ENCODE measurements at regions not wholly inside any gene's neighbourhood (a gene's known extent, or its start where the extent isn't known, plus 50 kb on each side); places are given as distances from the start of the nearest gene placed in this dataset.
"Not testable (repeated sequence)": the region's sequence is repeated elsewhere in the genome, so short reads cannot be mapped to it uniquely, and the experiment has no call there.

DNA sequence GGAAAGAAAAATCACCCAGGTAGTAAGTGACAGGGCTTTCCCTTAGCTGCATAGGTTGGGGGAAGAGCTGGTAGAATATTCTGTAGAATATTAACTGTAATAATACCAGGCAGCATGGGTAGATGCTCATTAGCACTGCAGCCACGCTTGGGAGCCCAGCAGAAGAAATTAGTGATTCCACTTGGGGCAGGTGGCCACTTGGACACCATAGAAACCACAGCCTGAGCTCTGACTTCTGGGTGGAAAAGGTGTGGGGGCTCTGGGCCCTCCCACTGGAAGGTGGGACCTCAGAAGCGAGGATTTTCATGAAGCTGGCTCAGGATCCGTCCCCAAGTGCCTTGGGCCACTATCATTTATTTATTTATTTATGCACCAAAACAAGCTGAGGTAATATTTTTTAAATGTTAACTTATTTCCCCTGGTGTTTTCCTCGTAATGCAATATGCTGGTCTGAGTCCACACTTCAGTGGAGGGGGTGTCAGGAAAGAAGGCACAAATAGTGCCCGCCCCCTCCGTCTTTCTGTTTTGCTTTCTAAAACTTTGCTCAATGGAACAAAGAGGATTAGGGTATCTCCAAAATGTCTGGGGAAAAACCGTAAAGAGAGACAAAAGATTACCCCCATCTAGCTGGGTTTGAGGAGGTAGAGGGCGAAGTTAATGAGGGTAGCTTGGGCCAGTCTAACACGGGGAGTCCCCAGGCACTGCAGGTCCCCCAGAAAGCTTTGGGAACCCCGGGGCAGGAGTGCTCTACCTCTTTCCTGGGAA, 75.2 kb upstream of the GADD45A start:
- H3K4me3 ChIP-seq (ENCODE audit: low read length): no peak overlapping the region
- no peak for DNase-seq (ENCODE audit: low read depth)
- TF ChIP-seq, protein P1, sequence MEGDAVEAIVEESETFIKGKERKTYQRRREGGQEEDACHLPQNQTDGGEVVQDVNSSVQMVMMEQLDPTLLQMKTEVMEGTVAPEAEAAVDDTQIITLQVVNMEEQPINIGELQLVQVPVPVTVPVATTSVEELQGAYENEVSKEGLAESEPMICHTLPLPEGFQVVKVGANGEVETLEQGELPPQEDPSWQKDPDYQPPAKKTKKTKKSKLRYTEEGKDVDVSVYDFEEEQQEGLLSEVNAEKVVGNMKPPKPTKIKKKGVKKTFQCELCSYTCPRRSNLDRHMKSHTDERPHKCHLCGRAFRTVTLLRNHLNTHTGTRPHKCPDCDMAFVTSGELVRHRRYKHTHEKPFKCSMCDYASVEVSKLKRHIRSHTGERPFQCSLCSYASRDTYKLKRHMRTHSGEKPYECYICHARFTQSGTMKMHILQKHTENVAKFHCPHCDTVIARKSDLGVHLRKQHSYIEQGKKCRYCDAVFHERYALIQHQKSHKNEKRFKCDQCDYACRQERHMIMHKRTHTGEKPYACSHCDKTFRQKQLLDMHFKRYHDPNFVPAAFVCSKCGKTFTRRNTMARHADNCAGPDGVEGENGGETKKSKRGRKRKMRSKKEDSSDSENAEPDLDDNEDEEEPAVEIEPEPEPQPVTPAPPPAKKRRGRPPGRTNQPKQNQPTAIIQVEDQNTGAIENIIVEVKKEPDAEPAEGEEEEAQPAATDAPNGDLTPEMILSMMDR (conservative IDR thresholded peaks at IDR 0.05; ENCODE audit: low read length): no peak

DNA sequence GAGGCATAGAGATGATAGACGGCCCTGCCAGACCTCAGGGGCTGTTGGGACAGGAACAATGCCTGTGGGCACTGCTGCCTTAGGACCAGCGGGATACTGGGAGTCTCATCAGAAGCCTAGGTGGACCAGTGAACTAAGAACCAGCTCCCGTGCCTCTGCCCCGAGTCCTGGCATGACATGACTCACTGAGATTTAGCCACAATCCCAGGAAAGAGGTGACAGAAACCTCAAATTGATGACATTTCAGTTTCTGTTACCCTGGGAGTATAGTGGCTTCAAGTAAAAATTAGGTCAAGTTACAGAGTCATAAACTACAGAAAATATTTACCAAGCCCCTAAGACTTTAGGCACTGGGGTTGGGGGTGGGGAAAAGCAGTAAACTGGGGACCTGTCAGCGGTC, 74.6 kb upstream of the GADD45A start:
- no peak for DNase-seq (ENCODE audit: low read depth)
- TF ChIP-seq, protein P1 (conservative IDR thresholded peaks at IDR 0.05; ENCODE audit: low read length): no peak

DNA sequence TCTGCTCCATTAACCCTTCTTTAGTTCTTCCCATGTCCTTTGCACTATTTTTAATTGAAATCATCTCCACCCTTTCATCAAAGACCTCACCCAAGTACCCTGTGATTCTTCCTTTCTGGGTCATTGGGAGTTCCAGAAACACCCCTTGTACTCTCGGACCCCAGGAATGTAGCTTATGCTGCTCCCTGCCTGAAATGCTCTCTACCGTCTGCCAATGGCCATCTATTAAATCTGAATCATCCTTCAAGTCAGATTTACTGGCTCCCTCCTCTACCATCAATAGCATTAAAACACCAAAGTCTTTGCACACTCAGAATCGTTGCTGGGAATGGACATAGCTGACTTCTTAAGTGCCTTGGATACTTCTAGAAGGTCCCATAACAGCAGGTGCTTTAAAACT, 73.2 kb upstream of the GADD45A start:
- TF ChIP-seq, protein P1 (conservative IDR thresholded peaks at IDR 0.05; ENCODE audit: low read length): no peak

More for the DNA sequence above, 74.6 kb upstream of the GADD45A start:
- H3K4me3 ChIP-seq (ENCODE audit: low read length): no peak overlapping the region

DNA sequence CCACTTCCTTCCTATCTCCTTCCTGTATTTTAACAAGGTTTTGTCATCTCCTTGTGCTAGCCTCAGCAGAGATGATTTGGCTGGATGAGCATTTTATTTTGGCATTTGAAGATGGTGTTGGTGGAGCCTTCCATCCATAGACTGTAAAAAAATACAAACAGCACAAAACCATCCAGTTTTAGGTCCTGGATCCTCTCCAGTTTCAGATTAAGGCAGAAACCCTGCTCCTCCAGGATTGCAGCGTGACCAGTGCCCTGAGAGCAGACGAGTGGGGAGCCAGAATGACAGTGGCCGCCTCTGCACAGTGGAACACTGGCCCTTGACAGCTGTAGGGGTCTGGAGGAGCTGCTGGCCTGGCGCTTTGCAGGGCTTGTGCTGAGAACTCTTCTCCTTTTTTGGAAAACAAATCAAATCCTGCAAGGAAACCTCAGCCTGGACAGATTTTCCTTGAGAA, 72.2 kb upstream of the GADD45A start:
- DNase-seq (ENCODE audit: low read depth): peak; percentile 3

More for the DNA sequence above, 73.2 kb upstream of the GADD45A start:
- H3K4me3 ChIP-seq (ENCODE audit: low read length): no peak overlapping the region
- peak; percentile 11 for DNase-seq (ENCODE audit: low read depth)

DNA sequence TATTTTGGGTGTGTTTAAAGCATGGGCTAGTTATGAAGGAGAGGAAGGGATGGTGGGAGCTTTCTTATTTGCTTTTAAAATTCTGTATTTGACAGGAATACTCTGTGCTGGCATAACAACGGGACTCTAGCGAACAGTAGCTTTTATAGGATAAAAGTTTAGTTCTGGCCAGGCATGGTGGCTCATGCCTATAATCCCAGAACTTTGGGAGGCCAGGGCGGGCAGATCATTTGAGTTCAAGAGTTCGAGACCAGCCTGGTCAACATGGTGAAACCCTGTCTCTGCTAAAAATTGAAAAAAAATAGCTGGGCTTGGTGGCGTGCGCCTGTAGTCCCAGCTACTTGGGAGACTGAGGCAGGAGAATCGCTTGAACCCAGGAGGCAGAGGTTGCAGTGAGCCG, 71.5 kb upstream of the GADD45A start:
- DNase-seq (ENCODE audit: low read depth); H3K4me3 ChIP-seq (ENCODE audit: low read length): not testable (repeated sequence)

More for the DNA sequence above, 72.2 kb upstream of the GADD45A start:
- H3K4me3 ChIP-seq (ENCODE audit: low read length): no peak overlapping the region
- TF ChIP-seq, protein P1 (conservative IDR thresholded peaks at IDR 0.05; ENCODE audit: low read length): no peak

DNA sequence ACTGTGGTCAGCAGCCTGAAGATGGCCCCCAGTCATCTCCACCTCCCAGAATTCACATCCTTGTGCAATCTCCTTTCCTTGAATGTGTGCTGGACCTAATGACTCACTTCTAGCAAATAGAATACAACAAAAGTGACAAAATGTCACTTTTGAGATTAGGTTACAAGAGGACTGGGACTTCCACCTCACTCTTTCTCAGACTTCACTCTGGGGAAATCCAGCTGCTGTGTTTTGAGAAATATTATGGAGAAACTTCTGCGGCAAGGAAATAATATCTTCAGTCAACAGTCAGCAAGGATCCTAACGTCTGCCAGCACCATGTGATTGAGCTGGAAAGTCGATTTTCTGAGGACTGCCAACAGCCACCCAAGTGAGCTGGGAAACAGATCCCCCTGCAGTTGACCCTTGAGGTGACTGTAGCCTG, 70.5 kb upstream of the GADD45A start:
- TF ChIP-seq, protein P1 (conservative IDR thresholded peaks at IDR 0.05; ENCODE audit: low read length): no peak
- DNase-seq (ENCODE audit: low read depth): peak; percentile 56
- no peak overlapping the region for H3K4me3 ChIP-seq (ENCODE audit: low read length)

DNA sequence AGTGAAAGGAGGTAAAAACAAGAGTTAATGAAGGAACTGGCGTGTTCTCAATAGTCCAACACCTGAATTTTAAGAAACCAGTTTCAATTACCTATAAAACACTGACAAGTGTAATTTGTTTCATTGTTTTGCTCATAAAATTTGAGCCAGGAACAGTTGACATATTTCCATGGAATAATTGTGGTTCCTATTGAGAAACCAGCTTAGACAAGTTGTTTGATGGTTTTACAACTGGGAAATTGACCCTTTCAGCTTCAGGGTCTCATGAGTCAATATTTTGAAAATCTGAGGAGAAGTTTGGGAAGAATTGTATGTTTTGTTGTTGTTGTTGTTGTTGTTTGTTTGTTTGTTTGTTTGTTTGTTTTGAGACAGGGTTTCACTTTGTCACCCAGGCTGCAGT, 69.1 kb upstream of the GADD45A start:
- H3K4me3 ChIP-seq (ENCODE audit: low read length): no peak overlapping the region
- DNase-seq (ENCODE audit: low read depth): peak; percentile 28
- TF ChIP-seq, protein P1 (conservative IDR thresholded peaks at IDR 0.05; ENCODE audit: low read length): no peak

Data from AG10803 (cell line).